ENCODE measurements at regions not wholly inside any gene's neighbourhood (a gene's known extent, or its start where the extent isn't known, plus 50 kb on each side); places are given as distances from the start of the nearest gene placed in this dataset.

DNA sequence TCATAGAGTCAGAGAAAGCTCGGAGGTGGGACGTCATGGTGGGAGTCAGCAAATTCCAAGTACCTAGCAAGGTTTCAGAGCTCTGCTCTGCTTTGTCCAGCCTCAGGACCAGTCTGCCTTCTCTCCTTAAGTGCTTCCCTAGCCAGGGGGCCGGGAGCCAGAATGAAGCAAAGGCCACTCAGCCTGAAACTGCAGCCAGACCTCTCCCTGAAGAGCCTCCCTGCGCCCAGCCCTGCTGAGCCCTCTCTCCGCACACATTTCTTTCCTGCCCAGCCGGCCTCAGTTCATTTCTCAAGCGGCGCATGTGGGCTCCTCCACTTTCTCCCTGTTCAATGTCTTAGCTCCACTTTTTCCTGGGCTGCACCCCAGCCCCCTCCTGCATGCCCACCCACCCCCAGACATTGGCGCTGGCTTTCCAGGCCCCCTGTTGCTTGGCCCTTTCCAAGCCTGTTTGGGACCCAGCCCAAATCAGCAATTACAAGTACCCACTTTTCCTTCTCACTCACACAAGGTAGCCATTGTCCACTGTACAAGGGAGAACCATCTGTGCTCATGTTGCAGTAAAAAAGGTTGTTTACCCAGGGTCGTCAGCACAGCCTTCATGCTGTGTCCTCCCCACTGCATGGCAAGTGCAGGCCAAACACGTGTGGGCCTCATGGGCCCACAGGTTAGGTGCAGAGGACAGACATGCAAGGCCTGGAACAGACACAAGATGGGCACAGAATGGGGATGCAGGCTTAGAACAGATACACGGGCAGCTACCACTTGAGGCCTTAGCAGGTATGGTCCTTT, 147.1 kb downstream of the MRPL14 start:
- no peak for DNase-seq

DNA sequence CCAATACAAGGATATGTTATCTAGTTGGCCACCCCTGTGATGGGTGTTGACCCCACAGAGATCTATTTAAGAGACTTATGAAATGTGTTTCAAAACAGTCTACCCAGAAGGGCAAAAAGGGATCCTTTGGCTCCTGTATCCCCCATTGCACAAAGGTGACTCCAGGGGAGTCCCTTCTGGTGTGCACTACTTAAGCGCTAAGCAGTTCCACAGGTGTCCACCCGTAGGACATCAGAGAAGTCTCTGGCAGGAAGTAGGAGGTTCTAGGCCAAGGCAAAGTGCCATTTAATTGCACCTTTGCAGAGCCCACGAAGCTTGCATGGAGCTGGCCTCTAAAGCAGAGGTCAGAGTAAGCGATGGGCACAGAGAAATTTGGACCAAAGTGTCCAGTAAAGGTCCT, 147.7 kb downstream of the MRPL14 start:
- DNase-seq, result no peak

DNA sequence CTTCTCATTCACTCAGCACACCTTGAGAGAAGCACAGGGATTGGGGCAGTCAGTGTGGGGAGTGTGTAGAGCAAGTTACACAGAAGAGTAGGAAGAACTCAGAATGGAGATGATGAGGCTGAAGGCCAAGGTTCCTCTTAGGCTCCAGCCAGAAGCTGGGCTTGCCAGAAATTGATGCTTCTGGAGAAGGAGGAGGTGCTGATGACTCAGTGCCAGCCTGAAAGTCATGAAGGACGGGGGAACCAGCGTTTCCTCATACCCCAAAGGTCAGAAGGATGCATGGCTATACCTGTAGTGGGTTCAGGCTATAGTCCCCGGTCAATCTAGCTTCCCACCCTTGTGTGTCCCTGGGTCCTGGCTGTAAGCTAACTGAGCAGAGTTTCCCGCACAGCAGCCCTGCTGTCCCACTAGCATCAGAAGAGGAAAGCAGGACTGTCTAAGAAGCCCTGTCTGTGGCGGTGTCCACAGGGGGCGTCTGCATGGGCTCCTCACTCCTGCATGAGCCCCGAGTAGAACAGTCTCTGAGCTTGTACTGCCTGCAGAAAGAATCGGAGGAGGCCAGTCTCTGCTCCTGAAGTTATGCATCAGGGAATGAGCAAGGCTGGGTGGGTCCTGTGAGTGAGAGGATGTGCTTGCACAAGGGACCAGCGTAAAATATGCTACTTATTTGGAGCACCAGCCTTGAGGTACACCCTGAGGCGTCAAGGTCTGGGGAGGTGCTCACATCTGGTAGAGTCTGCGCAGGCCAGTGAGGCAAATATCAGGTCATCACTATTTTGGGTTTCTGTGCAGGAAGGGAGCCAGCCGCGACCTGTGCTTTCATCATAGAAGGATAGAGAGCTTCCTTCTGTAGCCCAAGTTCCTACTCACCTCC, 148.5 kb downstream of the MRPL14 start:
- DNase-seq, result no peak

- DNase-seq, result no peak
Measured at GRCh38 chr6:43977404-43978111, 149.7 kb downstream of the MRPL14 start.

GRCh38 chr6:43976706-43977403, 150.4 kb downstream of the MRPL14 start:
- DNase-seq, result no peak

GRCh38 chr6:43974643-43975230, 152.5 kb downstream of the MRPL14 start:
- DNase-seq, result no peak

- no peak for DNase-seq
Measured at GRCh38 chr6:43973357-43973756, 153.9 kb downstream of the MRPL14 start.

GRCh38 chr6:43972913-43973300, 154.3 kb downstream of the MRPL14 start:
- no peak for DNase-seq

DNA sequence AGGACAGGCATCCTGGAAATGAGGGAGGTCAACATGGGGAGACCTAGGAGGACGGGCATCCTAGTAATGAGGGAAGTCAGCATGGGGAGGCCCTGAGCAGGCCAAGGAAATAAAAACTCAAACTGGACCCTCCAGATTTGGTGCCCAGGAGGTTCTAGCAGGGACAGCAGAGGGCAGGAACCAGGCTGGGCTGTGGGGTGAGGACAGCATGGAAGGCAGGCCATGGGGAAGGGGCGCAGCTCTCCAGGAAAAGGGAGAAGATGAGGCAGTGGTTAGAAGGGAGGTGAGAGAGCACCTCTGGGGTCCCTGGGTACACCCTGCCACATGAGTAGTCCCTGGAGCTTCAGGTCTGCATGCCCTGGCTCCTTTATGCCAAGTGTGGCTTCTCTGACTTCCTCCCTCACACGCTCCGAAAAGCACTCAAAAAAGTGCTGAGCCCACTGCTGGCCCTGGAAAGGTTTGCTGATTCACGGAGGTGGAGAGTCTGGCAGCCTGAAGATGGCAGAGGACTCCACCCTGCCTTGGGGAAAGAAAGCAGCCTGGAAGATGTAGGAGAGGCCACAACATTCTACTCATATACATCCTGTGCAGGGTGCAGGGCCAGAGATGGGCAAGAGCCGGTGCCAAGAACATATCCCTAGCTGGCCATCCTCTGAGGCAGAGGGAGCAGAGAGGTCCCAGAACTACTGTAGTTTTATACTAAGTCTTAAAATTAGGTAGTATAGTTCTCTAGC, 154.9 kb downstream of the MRPL14 start:
- DNase-seq, result no peak

DNA sequence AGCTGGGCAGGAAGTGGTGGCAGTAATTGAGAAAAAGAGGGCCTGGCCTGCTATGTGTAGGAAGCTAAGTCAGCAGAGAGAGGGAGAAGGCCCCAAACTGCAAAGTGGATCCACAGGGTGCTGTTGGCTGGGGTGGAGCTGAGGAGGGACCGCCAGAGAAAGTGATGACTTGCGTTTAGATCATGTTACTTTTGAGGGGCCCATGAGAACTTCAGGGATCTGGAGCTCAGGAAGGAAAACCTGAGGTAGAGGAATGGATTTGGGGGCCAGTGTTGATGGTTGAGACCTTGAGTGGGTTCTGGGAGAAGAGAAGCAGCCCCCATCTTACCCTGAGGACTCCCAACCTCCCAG, 155.5 kb downstream of the MRPL14 start:
- no peak for DNase-seq

DNA sequence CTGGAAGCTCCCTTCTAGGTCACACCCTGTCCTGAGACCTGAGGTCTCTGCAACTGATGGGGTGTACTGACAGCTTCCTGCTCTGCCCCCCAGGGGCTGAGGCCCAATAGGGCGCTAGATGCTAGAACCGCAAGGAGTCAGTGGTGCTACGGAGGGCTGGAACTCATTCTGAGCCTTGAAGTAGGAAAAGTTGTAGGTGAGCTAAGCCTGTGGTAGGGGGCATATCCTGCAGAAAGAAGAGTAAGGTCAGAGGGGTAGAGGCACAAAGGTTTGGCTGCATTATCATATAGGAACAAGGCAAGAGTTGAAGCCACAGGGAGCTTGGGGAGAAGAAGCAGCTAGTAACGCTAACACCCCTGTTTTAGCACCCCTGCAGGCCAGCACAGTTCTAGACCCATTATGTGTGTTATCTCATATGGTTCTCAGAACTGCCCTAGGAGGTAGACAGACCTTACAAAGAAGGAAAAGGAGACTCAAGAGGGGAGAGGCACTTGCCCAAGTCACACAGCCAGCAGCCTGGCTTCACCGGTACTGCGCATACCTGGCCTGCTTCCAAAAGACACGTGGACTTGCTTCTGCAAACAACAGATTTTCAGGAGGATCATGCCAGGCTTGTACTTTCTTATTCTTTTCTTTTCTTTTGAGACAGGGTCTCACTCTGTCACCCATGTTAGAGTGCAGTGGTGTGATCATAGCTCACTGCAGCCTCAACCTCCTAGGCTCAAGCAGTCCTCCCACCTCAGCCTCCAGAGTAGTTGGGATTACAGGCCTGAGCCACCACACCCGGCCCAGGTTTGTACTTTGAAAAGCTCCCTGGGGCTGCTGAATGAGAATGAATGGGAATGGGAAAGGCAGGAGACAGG, 156.1 kb downstream of the MRPL14 start:
- no peak for DNase-seq

DNA sequence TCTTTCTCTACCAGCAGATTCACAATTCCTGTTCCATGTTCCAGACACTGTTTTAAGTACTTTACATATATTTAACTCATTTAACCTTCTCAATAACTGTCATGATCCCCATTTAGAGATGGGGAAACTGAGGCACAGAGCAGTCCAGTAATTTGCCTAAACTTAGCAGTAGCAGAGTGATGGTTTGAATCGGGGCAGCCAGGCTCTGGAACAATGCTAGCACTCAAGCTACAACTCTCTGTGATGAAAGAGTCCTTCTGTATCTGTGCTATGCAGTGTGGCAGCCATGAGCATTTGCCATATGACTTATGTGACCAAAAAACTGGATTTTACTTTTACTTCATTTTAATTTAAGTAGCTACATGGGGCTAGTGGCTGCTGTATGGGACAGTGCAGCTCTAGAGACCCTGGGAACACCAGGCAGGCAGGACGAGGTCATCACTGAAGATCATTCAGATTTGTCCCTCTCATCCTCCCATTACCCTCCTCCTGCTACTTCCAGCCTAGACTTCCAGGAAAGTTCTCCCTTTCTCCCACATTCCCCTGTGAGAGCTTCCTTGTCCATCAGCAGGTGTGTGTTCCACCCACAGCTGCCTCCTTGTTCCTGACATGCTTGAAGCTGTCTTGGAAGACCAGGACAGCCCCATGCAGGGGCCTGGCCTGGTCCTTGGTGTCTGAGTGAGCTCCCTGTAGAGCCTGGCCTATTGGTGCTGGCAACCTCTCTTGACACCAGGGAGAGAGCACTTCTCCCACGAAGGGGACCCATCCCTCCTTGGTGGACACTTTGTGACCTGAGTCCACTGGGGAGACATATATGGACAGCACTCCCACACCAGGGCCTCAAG, 157.0 kb downstream of the MRPL14 start:
- no peak for DNase-seq

DNA sequence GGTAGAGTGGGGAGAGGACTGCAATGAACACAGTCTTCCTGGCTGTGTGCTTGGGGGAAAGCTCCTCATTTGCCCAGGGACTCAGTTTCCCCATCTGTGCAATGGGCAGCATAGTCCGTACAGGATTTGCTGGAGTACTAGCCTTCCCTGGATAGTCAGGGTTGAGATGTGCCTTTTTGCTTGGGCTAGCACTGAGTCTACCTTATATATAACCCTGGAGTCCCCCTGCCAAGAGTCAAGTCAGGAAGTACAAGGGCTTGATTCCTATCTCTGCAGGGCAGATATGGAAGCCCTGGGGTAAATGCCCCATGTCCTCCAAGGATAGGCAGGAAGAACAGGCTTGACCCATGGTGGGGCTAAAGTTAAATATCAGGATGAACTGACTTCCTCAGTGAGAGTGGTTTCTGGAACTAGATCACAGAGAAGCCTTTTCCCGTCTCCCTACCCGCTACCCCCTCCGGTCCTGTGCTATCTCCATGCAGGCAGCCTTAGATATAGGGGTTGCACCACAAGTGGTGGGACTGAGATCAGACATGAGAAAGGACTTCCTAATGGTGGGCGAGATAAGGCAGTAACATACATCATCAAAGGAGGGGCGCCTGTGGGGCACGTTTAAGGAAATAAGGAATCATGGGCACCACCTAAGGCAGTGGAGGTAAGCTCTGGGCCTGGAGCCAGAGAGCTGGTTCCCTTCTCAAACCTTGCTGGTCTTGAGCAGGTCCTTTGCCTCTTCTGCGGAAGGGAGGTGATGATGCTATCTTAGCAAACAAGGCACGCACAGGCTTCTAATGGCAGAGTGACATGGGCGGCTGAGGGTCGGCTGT, 157.9 kb downstream of the MRPL14 start:
- DNase-seq, result no peak

- DNase-seq, result no peak
Measured at GRCh38 chr6:43968110-43968965, 158.9 kb downstream of the MRPL14 start.

DNA sequence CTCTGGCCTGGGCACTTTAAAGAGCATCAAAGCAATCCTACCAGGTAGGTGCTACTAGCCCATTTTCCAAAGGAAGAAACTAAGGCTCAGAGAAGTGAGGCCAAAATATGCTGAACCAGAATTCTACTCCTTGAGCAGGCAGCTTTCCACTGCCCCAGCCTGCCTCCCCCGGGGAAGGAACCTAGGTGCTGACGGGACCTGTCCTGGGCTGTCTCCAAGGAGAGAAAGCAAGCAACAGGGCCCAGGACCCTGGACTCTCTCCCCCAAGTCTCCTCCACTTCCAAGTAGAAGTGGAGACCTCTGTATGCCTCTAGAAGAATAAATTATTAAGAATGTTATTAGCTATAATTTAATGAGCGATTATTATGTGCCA, 159.5 kb downstream of the MRPL14 start:
- DNase-seq, result no peak

- DNase-seq, result no peak
Measured at GRCh38 chr6:43966853-43967718, 160.2 kb downstream of the MRPL14 start.

DNA sequence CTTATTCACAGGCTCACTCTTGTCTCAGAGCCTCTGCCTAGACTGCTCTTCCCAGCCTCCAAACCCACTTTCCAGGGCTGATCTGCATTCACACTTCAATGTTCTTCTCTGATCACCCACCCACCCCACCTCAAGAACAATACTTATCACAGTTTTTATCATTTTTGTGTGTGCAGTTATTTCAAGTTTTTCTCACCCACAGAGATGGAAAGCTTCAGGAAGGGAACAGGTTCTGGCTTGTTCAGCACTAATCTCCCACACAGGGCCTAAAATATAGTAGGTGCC, 160.9 kb downstream of the MRPL14 start:
- DNase-seq, result no peak
